GM19452 (cell line): ENCODE measurements at regions not wholly inside any gene's neighbourhood (a gene's known extent, or its start where the extent isn't known, plus 50 kb on each side); places are given as distances from the start of the nearest gene placed in this dataset.

Experiments used
- ATAC-seq: cut with Tn5 transposase; IDR thresholded peaks from one replicate; pipeline ENCODE4 v1.9.1; 2021; ENCODE audit not compliant: unreplicated experiment

- no peak for ATAC-seq
Observed at GRCh38 chr4:108369035-108369655, 200.4 kb upstream of the LEF1 start.

- no peak for ATAC-seq
Observed at GRCh38 chr4:108367751-108368150, 199.0 kb upstream of the LEF1 start.

GRCh38 chr4:108366716-108367115 lies 198.0 kb upstream of the LEF1 start:
- ATAC-seq, result no peak

DNA sequence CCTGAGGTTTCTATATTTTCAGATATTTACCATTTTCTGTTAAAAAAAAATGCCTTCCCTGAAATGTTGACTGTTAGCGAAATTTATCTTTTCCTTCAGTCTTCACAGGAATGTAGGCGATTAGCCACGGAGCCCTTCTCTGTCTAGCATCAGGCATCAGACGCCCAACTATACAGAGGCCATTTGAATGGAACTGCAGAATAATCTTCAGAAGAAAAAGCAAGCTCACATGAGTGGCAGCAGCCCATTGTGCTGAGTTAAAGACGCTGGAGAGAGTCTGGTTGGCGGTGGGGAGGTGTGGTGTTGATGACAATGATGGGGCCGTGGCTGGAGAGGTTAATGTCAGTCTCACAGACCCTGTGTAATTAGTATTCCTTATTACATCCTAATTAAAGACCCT lies 196.8 kb upstream of the LEF1 start:
- no peak for ATAC-seq

GRCh38 chr4:108361886-108362285 lies 193.2 kb upstream of the LEF1 start:
- no peak for ATAC-seq

DNA sequence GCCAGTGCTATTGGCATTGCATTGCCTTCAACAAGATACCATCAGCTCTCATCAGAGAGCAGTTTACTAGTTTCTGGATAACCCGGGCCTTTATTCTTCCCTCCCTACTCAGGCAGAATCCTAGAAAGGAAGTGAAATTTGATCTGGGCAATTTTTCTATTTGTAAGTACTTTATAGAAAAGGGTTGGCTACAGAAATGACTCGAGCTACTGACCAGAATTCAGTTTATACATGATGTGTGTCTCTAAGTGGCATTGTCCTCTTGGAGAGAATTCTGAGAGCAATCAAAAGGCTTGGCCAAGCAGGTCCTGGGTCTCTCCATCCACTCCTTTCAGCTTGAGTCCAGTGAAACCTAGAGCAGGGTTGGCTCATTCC lies 192.7 kb upstream of the LEF1 start:
- no peak for ATAC-seq

GRCh38 chr4:108360754-108361445 lies 192.2 kb upstream of the LEF1 start:
- no peak for ATAC-seq

- no peak for ATAC-seq
Observed at GRCh38 chr4:108359986-108360681, 191.4 kb upstream of the LEF1 start.

GRCh38 chr4:108359130-108359985 lies 190.6 kb upstream of the LEF1 start:
- ATAC-seq, result no peak

DNA sequence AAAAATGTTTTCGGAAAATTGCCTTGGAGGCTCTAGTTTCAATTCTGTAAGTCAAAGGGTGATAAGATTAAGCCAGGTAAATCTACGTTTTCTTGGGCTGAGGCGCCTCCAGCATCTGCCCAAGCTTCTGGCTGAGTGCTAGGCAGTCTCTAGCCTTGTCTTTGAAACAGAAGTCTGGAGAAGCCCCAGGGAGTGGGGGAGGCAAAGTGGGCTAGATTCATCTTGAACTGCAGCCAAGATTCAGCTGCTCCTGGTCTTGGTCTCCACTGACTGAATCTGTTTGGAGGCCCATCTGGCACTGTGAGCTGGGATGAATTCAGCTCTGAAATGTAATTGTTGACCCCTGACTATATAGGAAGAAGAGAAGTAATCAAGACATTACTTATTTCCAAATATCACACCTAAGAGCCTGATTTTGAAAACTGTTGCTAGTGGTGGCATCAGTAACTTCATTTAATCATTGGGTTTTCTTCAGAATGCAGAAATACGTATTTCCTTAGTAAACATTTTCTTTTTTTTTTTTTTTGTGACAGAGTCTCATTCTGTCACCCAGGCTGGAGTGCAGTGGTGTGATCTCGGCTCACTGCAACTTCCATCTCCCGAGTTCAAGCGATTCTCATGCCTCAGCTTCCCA lies 187.3 kb upstream of the LEF1 start:
- ATAC-seq, result no peak

- no peak for ATAC-seq
Observed at GRCh38 chr4:108355186-108355901, 186.6 kb upstream of the LEF1 start.

GRCh38 chr4:108352664-108353308 lies 184.1 kb upstream of the LEF1 start:
- no peak for ATAC-seq

DNA sequence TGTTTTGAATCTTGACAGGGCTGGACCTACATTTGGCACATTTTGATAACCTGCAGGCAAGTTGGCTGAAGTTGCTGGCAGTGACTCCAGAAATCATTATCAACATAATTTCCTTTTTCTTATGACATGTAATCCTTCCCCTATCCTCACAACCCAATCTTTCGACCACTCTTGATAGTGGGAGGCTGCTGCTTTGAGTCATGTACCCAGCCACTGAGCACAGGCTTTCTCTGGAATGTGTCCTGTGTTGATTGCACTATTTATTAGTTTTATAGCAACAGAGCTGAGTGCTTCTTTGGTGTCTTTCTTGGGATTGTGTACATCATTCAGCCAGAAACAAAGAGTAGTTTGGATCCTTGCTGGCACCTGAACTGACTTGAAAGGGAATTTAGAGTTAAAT lies 183.1 kb upstream of the LEF1 start:
- ATAC-seq, result no peak

- no peak for ATAC-seq
Observed at GRCh38 chr4:108350332-108350731, 181.6 kb upstream of the LEF1 start.

GRCh38 chr4:108346818-108347210 lies 178.1 kb upstream of the LEF1 start:
- no peak for ATAC-seq

- no peak for ATAC-seq
Observed at GRCh38 chr4:108345862-108346817, 177.4 kb upstream of the LEF1 start.

- ATAC-seq, result no peak
Observed at GRCh38 chr4:108342325-108342970, 173.7 kb upstream of the LEF1 start.

- no peak for ATAC-seq
Observed at GRCh38 chr4:108337923-108338322, 169.2 kb upstream of the LEF1 start.
